Mammary epithelial cell (primary cell): ENCODE measurements at regions not wholly inside any gene's neighbourhood (a gene's known extent, or its start where the extent isn't known, plus 50 kb on each side); places are given as distances from the start of the nearest gene placed in this dataset.
"Not testable (repeated sequence)": the region's sequence is repeated elsewhere in the genome, so short reads cannot be mapped to it uniquely, and the experiment has no call there.

ENCODE experiments used
- EZH2 ChIP-seq: IDR thresholded peaks from 2 replicates; pipeline ENCODE4 v1.6.1; 2012; ENCODE audit warnings: low read length, inconsistent platforms, borderline replicate concordance
- TF ChIP-seq, protein P1 (sequence below), 2 donors: IDR thresholded peaks in 1 of 2; conservative IDR thresholded peaks in 1 of 2; 2 replicates each; pipeline ENCODE4 v1.5.1; 2011 to 2012; ENCODE audit warnings: inconsistent platforms in 2 of 2, low read length in 2 of 2, mild to moderate bottlenecking in 2 of 2, control low read depth in 1 of 2, low read depth in 1 of 2; ENCODE audit not compliant: insufficient read depth in 1 of 2; ENCODE audit errors: extremely low read depth in 1 of 2

DNA sequence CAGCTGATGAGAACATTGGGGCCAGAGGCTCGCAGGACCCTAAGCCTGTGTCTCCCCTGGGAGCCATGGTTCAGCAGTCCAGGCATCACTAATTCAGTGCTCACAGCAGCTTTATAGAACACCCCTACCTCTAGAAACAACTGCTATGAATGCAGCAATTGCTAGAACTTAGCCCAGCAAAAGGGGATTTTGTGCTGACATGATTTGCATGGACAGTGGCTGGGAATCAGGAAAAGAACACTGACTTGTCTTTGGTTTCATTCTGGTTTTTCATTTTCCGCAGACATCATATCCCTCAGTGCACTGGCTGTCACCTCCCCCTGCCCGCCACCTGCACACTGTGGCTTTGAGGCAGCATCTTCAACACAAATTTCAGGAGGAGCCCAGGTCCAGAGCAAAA lies 3964.9 kb upstream of the TPTE start:
- TF ChIP-seq, protein P1, sequence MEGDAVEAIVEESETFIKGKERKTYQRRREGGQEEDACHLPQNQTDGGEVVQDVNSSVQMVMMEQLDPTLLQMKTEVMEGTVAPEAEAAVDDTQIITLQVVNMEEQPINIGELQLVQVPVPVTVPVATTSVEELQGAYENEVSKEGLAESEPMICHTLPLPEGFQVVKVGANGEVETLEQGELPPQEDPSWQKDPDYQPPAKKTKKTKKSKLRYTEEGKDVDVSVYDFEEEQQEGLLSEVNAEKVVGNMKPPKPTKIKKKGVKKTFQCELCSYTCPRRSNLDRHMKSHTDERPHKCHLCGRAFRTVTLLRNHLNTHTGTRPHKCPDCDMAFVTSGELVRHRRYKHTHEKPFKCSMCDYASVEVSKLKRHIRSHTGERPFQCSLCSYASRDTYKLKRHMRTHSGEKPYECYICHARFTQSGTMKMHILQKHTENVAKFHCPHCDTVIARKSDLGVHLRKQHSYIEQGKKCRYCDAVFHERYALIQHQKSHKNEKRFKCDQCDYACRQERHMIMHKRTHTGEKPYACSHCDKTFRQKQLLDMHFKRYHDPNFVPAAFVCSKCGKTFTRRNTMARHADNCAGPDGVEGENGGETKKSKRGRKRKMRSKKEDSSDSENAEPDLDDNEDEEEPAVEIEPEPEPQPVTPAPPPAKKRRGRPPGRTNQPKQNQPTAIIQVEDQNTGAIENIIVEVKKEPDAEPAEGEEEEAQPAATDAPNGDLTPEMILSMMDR (conservative IDR thresholded peaks at IDR 0.05 in 1 of 2, IDR thresholded peaks at IDR 0.05 in 1 of 2; ENCODE audit: extremely low read depth in 1 of 2, insufficient read depth in 1 of 2, low read depth in 1 of 2, low read length in 2 of 2): not testable (repeated sequence)
- not testable (repeated sequence) for TF ChIP-seq EZH2
